Testis (tissue), 2 donors: ENCODE measurements at regions not wholly inside any gene's neighbourhood (a gene's known extent, or its start where the extent isn't known, plus 50 kb on each side); places are given as distances from the start of the nearest gene placed in this dataset.

Source experiments
- POLR2A ChIP-seq: fragments of 450-650 bp; IDR thresholded peaks from one replicate; pipeline ENCODE4 v1.6.1; 2017; ENCODE audit warnings: antibody characterized with exemption, mild to moderate bottlenecking, moderate library complexity
- TF ChIP-seq, protein P1 (sequence below), 3 experiments: fragments of 450-650 bp in 2 of 3; fragments of 200-600 bp in 1 of 3; sonication (generic) in 1 of 3; IDR thresholded peaks; one replicate each; pipeline ENCODE4 v1.5.1; 2016 to 2019; ENCODE audit warnings: antibody characterized with exemption in 3 of 3, mild to moderate bottlenecking in 2 of 3, moderate library complexity in 1 of 3

DNA sequence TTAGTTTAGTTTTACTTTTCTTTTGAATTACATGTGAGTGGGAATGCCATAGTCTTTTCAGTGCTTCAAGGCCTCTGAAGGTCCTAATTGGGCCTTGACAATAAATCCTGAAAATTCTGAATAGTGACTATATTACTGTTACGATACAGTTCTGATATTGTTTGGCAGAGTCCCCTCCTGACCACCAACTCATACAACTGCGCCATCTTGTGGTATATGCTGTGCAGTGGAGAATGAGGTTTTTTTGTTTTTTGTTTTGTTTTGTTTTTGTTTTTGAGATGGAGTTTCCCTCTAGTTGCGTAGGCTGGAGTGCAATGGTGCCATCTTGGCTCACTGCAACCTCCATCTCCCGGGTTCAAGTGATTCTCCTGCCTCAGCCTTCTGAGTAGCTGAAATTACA lies 56.6 kb upstream of the CHRDL1 start:
- TF ChIP-seq, protein P1, sequence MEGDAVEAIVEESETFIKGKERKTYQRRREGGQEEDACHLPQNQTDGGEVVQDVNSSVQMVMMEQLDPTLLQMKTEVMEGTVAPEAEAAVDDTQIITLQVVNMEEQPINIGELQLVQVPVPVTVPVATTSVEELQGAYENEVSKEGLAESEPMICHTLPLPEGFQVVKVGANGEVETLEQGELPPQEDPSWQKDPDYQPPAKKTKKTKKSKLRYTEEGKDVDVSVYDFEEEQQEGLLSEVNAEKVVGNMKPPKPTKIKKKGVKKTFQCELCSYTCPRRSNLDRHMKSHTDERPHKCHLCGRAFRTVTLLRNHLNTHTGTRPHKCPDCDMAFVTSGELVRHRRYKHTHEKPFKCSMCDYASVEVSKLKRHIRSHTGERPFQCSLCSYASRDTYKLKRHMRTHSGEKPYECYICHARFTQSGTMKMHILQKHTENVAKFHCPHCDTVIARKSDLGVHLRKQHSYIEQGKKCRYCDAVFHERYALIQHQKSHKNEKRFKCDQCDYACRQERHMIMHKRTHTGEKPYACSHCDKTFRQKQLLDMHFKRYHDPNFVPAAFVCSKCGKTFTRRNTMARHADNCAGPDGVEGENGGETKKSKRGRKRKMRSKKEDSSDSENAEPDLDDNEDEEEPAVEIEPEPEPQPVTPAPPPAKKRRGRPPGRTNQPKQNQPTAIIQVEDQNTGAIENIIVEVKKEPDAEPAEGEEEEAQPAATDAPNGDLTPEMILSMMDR (IDR thresholded peaks at IDR 0.05): peak in 2 of 3 experiments; percentile 34 to 38
- TF ChIP-seq POLR2A: no peak
